ENCODE measurements at regions not wholly inside any gene's neighbourhood (a gene's known extent, or its start where the extent isn't known, plus 50 kb on each side); places are given as distances from the start of the nearest gene placed in this dataset.

DNA sequence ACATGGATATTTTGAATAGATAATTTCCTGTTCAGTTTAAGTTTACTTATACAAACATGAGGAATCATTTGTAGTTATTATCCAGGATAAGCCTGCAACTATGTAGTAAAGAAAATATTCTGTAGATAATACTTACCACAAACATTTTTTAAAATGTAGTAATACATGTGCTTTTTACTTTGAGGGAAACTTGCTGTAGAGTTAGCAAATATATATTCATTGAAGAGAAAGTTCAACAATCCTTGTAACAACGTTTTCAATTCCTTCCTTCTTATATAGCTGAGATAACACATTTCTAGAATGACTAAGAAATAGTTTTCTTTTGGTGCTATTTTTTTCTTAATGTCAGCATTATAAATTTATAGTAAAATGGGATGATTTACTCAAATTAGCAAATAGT, 664.6 kb upstream of the ADAMTS5 start:
- DNase-seq (ENCODE audit: low read depth, low spot score) (no peak), ATAC-seq (no peak)
- BruUV-seq (replicated peaks): no TSS peak
- Histone ChIP-seq H3K36me3 (ENCODE audit: control insufficient read depth, insufficient read depth, low read length) (no peaks in the 10 kb centered on the region), H3K27ac (ENCODE audit: low read length) (no peak overlapping the region), H3K27me3 (ENCODE audit: control insufficient read depth, insufficient read depth, low read length) (no peaks in the 10 kb centered on the region), H3K4me1 (ENCODE audit: control insufficient read depth, insufficient read depth, low read length) (no peaks in the 10 kb centered on the region), H3K4me3 (ENCODE audit: low read depth in 2 of 2, low read length in 2 of 2) (no peak overlapping the region), H3K9me3 (ENCODE audit: control insufficient read depth, insufficient read depth, low read depth, low read length) (no peaks in the 10 kb centered on the region)
- in situ Hi-C loops (cut with HindIII; ENCODE audit: low pct_unique_long_range_greater_than_20kb, low sequenced_read_pairs): no loop called here
- intact Hi-C loops (cut with micrococcal nuclease; ENCODE audit: unreplicated experiment): no loop called here
- no peak for TF ChIP-seq POLR2AphosphoS5 (IDR thresholded peaks at IDR 0.05; ENCODE audit: low read depth, low read length)
- TF ChIP-seq, protein P1, sequence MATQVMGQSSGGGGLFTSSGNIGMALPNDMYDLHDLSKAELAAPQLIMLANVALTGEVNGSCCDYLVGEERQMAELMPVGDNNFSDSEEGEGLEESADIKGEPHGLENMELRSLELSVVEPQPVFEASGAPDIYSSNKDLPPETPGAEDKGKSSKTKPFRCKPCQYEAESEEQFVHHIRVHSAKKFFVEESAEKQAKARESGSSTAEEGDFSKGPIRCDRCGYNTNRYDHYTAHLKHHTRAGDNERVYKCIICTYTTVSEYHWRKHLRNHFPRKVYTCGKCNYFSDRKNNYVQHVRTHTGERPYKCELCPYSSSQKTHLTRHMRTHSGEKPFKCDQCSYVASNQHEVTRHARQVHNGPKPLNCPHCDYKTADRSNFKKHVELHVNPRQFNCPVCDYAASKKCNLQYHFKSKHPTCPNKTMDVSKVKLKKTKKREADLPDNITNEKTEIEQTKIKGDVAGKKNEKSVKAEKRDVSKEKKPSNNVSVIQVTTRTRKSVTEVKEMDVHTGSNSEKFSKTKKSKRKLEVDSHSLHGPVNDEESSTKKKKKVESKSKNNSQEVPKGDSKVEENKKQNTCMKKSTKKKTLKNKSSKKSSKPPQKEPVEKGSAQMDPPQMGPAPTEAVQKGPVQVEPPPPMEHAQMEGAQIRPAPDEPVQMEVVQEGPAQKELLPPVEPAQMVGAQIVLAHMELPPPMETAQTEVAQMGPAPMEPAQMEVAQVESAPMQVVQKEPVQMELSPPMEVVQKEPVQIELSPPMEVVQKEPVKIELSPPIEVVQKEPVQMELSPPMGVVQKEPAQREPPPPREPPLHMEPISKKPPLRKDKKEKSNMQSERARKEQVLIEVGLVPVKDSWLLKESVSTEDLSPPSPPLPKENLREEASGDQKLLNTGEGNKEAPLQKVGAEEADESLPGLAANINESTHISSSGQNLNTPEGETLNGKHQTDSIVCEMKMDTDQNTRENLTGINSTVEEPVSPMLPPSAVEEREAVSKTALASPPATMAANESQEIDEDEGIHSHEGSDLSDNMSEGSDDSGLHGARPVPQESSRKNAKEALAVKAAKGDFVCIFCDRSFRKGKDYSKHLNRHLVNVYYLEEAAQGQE (IDR thresholded peaks at IDR 0.05; ENCODE audit: insufficient read depth in 1 of 2, low read depth in 2 of 2, low read length in 1 of 2): no peak
- TF ChIP-seq SIN3A (IDR thresholded peaks at IDR 0.05; ENCODE audit: borderline replicate concordance, insufficient read depth, low read depth, low read length): no peak
- TF ChIP-seq, protein P2, sequence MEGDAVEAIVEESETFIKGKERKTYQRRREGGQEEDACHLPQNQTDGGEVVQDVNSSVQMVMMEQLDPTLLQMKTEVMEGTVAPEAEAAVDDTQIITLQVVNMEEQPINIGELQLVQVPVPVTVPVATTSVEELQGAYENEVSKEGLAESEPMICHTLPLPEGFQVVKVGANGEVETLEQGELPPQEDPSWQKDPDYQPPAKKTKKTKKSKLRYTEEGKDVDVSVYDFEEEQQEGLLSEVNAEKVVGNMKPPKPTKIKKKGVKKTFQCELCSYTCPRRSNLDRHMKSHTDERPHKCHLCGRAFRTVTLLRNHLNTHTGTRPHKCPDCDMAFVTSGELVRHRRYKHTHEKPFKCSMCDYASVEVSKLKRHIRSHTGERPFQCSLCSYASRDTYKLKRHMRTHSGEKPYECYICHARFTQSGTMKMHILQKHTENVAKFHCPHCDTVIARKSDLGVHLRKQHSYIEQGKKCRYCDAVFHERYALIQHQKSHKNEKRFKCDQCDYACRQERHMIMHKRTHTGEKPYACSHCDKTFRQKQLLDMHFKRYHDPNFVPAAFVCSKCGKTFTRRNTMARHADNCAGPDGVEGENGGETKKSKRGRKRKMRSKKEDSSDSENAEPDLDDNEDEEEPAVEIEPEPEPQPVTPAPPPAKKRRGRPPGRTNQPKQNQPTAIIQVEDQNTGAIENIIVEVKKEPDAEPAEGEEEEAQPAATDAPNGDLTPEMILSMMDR (IDR thresholded peaks at IDR 0.05): no peak
- no peak for TF ChIP-seq TCF7L2 (IDR thresholded peaks at IDR 0.05; ENCODE audit: low read depth, low read length)
- POLR2A ChIA-PET: no interaction called here
- CTCF ChIA-PET: no interaction called here

DNA sequence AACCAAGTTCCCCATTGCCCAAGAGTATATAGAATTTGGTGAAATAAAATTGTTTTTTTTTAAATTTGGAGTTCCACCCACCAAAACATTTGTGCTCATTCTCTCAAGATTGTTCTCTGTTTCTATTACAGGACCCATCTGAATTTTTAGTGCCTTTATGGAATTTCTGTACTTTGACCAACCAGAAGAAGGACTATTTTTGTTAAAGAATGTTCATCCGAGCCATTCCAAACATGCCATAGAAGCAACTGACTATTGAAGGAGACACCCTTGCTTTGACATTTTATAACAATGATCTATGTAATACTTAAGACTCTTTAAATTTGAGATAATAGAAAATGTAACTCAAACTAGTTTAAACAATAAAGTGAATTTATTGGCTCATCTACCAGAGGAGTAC, 655.7 kb upstream of the ADAMTS5 start:
- Histone ChIP-seq H3K4me3 (ENCODE audit: low read depth in 2 of 2, low read length in 2 of 2) (no peak overlapping the region), H3K9me3 (ENCODE audit: control insufficient read depth, insufficient read depth, low read depth, low read length) (no peaks in the 10 kb centered on the region), H3K27ac (ENCODE audit: low read length) (no peak overlapping the region), H3K36me3 (ENCODE audit: control insufficient read depth, insufficient read depth, low read length) (no peaks in the 10 kb centered on the region), H3K4me1 (ENCODE audit: control insufficient read depth, insufficient read depth, low read length) (no peaks in the 10 kb centered on the region), H3K27me3 (ENCODE audit: control insufficient read depth, insufficient read depth, low read length) (no peaks in the 10 kb centered on the region)
- DNase-seq (ENCODE audit: low read depth, low spot score): no peak
- BruUV-seq (replicated peaks): no TSS peak
- CTCF ChIA-PET: no interaction called here
- no peak for ATAC-seq
- intact Hi-C loops (cut with micrococcal nuclease; ENCODE audit: unreplicated experiment) (no loop called here), in situ Hi-C loops (cut with HindIII; ENCODE audit: low pct_unique_long_range_greater_than_20kb, low sequenced_read_pairs) (no loop called here)
- no peak for TF ChIP-seq POLR2AphosphoS5 (IDR thresholded peaks at IDR 0.05; ENCODE audit: low read depth, low read length)
- TF ChIP-seq, protein P1 (IDR thresholded peaks at IDR 0.05; ENCODE audit: insufficient read depth in 1 of 2, low read depth in 2 of 2, low read length in 1 of 2): no peak
- TF ChIP-seq SIN3A (IDR thresholded peaks at IDR 0.05; ENCODE audit: borderline replicate concordance, insufficient read depth, low read depth, low read length): no peak
- POLR2A ChIA-PET: no interaction called here
